Neuronal stem cell (in vitro differentiated cells): ENCODE measurements at regions not wholly inside any gene's neighbourhood (a gene's known extent, or its start where the extent isn't known, plus 50 kb on each side); places are given as distances from the start of the nearest gene placed in this dataset.

Experiments
- DNase-seq: peaks from one replicate; pipeline ENCODE4 v3.0.0-alpha.2; 2013; ENCODE audit warnings: low spot score
- H2AFZ ChIP-seq: one replicate; pipeline ENCODE4 v1.6.1; 2013; ENCODE audit warnings: mild to moderate bottlenecking, low read length, inconsistent platforms
- H2AK5ac ChIP-seq: 2 replicates; pipeline ENCODE4 v1.6.1; 2013; ENCODE audit warnings: low read depth, mild to moderate bottlenecking, inconsistent platforms, low read length, moderate library complexity, mixed read lengths
- H2BK120ac ChIP-seq: 2 replicates; pipeline ENCODE4 v1.6.1; 2013; ENCODE audit warnings: low read depth, mild to moderate bottlenecking, inconsistent platforms, low read length, moderate library complexity, mixed read lengths
- H2BK12ac ChIP-seq: one replicate; pipeline ENCODE4 v1.6.1; 2013; ENCODE audit warnings: low read length, inconsistent platforms
- H2BK15ac ChIP-seq: 2 replicates; pipeline ENCODE4 v1.6.1; 2013; ENCODE audit warnings: mild to moderate bottlenecking, low read length, inconsistent platforms, mixed read lengths
- H2BK5ac ChIP-seq: one replicate; pipeline ENCODE4 v1.6.1; 2013; ENCODE audit warnings: inconsistent platforms, mild to moderate bottlenecking, low read length, moderate library complexity
- H3K14ac ChIP-seq: one replicate; pipeline ENCODE4 v1.6.1; 2013; ENCODE audit warnings: low read length, inconsistent platforms
- H3K18ac ChIP-seq: 2 replicates; pipeline ENCODE4 v1.6.1; 2013; ENCODE audit warnings: low read length, inconsistent platforms
- H3K23ac ChIP-seq: 2 replicates; pipeline ENCODE4 v1.6.1; 2013; ENCODE audit warnings: low read depth, mild to moderate bottlenecking, mixed read lengths, low read length, inconsistent platforms; ENCODE audit not compliant: poor library complexity
- H3K27ac ChIP-seq: replicated peaks from 3 replicates; pipeline ENCODE4 v1.5.1; 2013; ENCODE audit warnings: low read length, inconsistent platforms
- H3K27me3 ChIP-seq, 3 experiments: 2 replicates each; pipeline ENCODE4 v1.6.1; 2013; ENCODE audit warnings: low read length in 3 of 3, mild to moderate bottlenecking in 2 of 3, inconsistent platforms in 1 of 3, low read depth in 1 of 3, mixed read lengths in 1 of 3, moderate library complexity in 1 of 3; ENCODE audit not compliant: control insufficient read depth in 3 of 3, insufficient read depth in 3 of 3
- H3K36me3 ChIP-seq, 2 donors: replicated peaks in 1 of 2; 2 replicates each; pipeline ENCODE4 v1.6.1; 2013; ENCODE audit warnings: low read length in 2 of 2; ENCODE audit not compliant: control insufficient read depth in 2 of 2, insufficient read depth in 2 of 2
- H3K4ac ChIP-seq: 2 replicates; pipeline ENCODE4 v1.6.1; 2013; ENCODE audit warnings: inconsistent platforms, mild to moderate bottlenecking, low read length, moderate library complexity
- H3K4me1 ChIP-seq, 2 donors: 1 replicate in 1 of 2; 2 replicates in 1 of 2; pipeline ENCODE4 v1.6.1; 2013; ENCODE audit warnings: low read length in 2 of 2, low read depth in 1 of 2; ENCODE audit not compliant: control insufficient read depth in 2 of 2, insufficient read depth in 1 of 2
- H3K4me2 ChIP-seq: one replicate; pipeline ENCODE4 v1.6.1; 2013; ENCODE audit warnings: mild to moderate bottlenecking, low read length, inconsistent platforms; ENCODE audit not compliant: insufficient read depth, poor library complexity, severe bottlenecking
- H3K4me3 ChIP-seq, 2 donors: 2 replicates each; pipeline ENCODE4 v1.5.1; 2013; ENCODE audit warnings: low read length in 2 of 2, mild to moderate bottlenecking in 2 of 2, inconsistent platforms in 1 of 2, moderate library complexity in 1 of 2
- H3K79me1 ChIP-seq: one replicate; pipeline ENCODE4 v1.6.1; 2013; ENCODE audit warnings: low read depth, mild to moderate bottlenecking, inconsistent platforms, low read length, moderate library complexity
- H3K9ac ChIP-seq: one replicate; pipeline ENCODE4 v1.6.1; 2013; ENCODE audit warnings: mild to moderate bottlenecking, low read depth, low read length, inconsistent platforms; ENCODE audit not compliant: poor library complexity
- H3K9me3 ChIP-seq, 2 donors: replicated peaks in 1 of 2; 2 replicates each; pipeline versions ENCODE3 to v1.6.1; 2013; ENCODE audit warnings: low read length in 2 of 2, mild to moderate bottlenecking in 2 of 2, inconsistent platforms in 1 of 2, low read depth in 1 of 2, mixed read lengths in 1 of 2, moderate library complexity in 1 of 2; ENCODE audit not compliant: control insufficient read depth in 2 of 2, insufficient read depth in 1 of 2
- H4K8ac ChIP-seq: one replicate; pipeline ENCODE4 v1.6.1; 2013; ENCODE audit warnings: low read depth, mild to moderate bottlenecking, inconsistent platforms, low read length, moderate library complexity
- H4K91ac ChIP-seq: one replicate; pipeline ENCODE4 v1.6.1; 2013; ENCODE audit warnings: low read length, low read depth, mild to moderate bottlenecking, inconsistent platforms; ENCODE audit not compliant: poor library complexity
- WGBS, 2 donors: extraction: QIAGEN DNeasy Blood & Tissue Kit; methylation state at CpG; one replicate each; pipeline ENCODE4 v1.1.7; 2013; ENCODE audit warnings: missing lambda C conversion rate in 2 of 2, mixed read lengths in 1 of 2; ENCODE audit not compliant: insufficient read length in 2 of 2, insufficient replicate concordance in 1 of 2; ENCODE audit errors: extremely low coverage in 2 of 2; 5-methylcytosine and 5-hydroxymethylcytosine counted together

DNA sequence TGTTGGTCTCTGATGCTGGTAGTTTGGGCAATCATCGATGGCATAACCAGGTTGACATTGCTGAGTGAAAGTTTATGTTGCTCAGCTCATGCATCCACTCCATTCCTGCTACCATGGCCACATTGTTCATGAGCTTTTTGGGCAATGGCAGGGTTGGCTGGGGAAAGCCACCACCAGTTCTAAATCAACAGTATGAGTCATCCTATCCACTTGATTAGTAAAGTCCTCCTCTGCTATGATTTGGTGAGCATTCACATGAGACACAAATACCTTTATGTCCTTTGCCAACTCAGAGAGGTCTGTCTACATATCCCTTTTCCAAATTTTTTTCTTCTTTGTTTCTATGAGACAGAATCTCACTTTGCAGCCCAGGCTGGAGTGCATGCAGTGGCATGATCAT, 129.7 kb upstream of the FBN2 start:
- DNase-seq: no peak
- Histone ChIP-seq H3K36me3 (no peaks in the 10 kb centered on the region), H2BK15ac (no peak overlapping the region), H2AK5ac (no peak overlapping the region), H3K14ac (no peak overlapping the region), H2BK12ac (no peak overlapping the region), H3K79me1 (no peaks in the 10 kb centered on the region), H3K9me3 (no peaks in the 10 kb centered on the region), H3K27ac (no peak overlapping the region), H4K8ac (no peak overlapping the region), H3K27me3 (no peaks in the 10 kb centered on the region), H2AFZ (no peak overlapping the region), H3K4me2 (no peak overlapping the region), H3K4me1 (no peaks in the 10 kb centered on the region), H3K4me3 (no peak overlapping the region), H2BK120ac (no peak overlapping the region), H4K91ac (no peak overlapping the region), H3K9ac (no peak overlapping the region), H2BK5ac (no peak overlapping the region), H3K18ac (no peak overlapping the region), H3K23ac (no peak overlapping the region), H3K4ac (no peak overlapping the region)
- no CpG with 5 or more reads among the region's 1 CpG for WGBS, 2 donors

DNA sequence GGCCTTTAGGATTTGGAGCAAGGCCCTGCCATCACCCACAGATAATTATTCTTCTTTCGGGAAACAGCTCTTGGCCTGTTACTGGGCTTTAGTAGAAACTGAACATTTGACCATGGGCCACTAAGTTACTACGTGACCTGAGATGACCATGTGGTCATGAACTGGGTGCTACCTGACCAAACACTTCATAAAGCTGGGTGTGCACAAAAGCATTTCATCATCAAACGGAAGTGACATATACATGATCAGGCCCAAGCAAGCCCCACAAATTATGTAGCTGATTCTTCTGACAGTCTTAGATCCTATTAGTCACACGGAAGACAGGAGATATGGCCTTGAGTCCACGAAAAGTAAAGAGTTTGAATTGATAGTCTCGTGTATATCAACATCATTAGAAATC, 130.9 kb upstream of the FBN2 start:
- no CpG with 5 or more reads among the region's 6 CpGs for WGBS, 2 donors

DNA sequence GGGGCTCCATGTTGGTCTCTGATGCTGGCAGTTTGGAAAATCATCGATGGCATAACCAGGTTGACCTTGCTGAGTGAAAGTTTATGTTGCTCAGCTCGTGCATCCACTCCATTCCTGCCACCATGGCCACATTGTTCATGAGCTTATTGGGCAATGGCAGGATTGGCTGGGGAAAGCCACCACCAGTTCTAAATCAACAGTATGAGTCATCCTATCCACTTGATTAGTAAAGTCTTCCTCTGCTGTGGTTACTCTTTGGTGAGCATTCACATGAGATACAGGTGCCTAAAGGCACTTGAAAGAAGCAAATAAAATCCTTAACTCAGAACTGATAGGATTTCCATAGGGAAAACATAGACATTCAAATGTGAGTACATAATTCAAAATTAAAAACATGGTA, 131.8 kb upstream of the FBN2 start:
- Histone ChIP-seq H3K9ac (no peak overlapping the region), H2BK5ac (no peak overlapping the region), H3K27me3 (no peaks in the 10 kb centered on the region), H2AFZ (no peak overlapping the region), H2BK15ac (no peak overlapping the region), H3K9me3 (no peaks in the 10 kb centered on the region), H4K8ac (no peak overlapping the region), H3K4me1 (peaks cover 0 to 4% of the 10 kb centered on the region in 2 donors), H3K36me3 (no peaks in the 10 kb centered on the region), H2BK120ac (no peak overlapping the region), H3K4ac (no peak overlapping the region), H2BK12ac (no peak overlapping the region), H3K14ac (no peak overlapping the region), H2AK5ac (no peak overlapping the region), H3K4me3 (no peak overlapping the region), H3K23ac (no peak overlapping the region), H3K4me2 (no peak overlapping the region), H3K79me1 (no peaks in the 10 kb centered on the region), H4K91ac (no peak overlapping the region), H3K18ac (no peak overlapping the region), H3K27ac (no peak overlapping the region)
- DNase-seq: no peak
- no CpG with 5 or more reads among the region's 2 CpGs for WGBS, 2 donors

More for the DNA sequence above, 130.9 kb upstream of the FBN2 start:
- Histone ChIP-seq H3K4ac (no peak overlapping the region), H4K91ac (no peak overlapping the region), H3K4me1 (peaks cover 0 to 2% of the 10 kb centered on the region in 2 donors), H4K8ac (no peak overlapping the region), H3K18ac (no peak overlapping the region), H2BK5ac (no peak overlapping the region), H3K9me3 (no peaks in the 10 kb centered on the region), H2BK120ac (no peak overlapping the region), H3K27ac (no peak overlapping the region), H2AK5ac (no peak overlapping the region), H3K14ac (no peak overlapping the region), H3K4me3 (no peak overlapping the region), H2BK15ac (no peak overlapping the region), H3K4me2 (no peak overlapping the region), H3K23ac (no peak overlapping the region), H2BK12ac (no peak overlapping the region), H3K79me1 (no peaks in the 10 kb centered on the region), H3K36me3 (no peaks in the 10 kb centered on the region), H3K27me3 (no peaks in the 10 kb centered on the region), H2AFZ (no peak overlapping the region), H3K9ac (no peak overlapping the region)
- no peak for DNase-seq

DNA sequence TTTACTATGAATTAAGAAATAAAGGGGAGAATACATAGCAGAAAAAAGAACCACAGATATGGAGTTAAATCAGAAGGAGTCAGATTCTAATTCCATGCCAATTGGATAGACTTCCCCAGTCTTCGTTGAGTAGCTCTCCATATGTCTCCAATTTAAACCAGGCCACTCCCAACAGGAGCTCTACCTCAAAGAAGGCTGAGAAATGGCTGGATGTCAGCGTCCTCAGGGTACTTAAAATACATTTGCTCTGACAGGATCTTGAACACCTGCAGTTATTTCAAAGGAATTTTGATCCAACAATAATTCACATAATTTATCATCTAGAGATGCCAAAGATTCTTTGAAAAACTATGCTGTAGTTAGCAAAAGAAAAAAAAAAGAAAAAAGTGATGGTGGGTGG, 133.9 kb upstream of the FBN2 start:
- Histone ChIP-seq H3K4ac (no peak overlapping the region), H3K9ac (no peak overlapping the region), H3K27me3 (no peaks in the 10 kb centered on the region), H3K4me2 (no peak overlapping the region), H2AFZ (no peak overlapping the region), H3K23ac (no peak overlapping the region), H3K4me3 (no peak overlapping the region), H3K36me3 (no peaks in the 10 kb centered on the region), H2AK5ac (no peak overlapping the region), H3K4me1 (peaks cover 0 to 4% of the 10 kb centered on the region in 2 donors), H4K8ac (no peak overlapping the region), H3K14ac (no peak overlapping the region), H3K79me1 (no peaks in the 10 kb centered on the region), H2BK120ac (no peak overlapping the region), H3K27ac (no peak overlapping the region), H3K9me3 (peaks cover 0 to 5% of the 10 kb centered on the region in 2 donors), H2BK5ac (no peak overlapping the region), H2BK12ac (no peak overlapping the region), H4K91ac (no peak overlapping the region), H3K18ac (no peak overlapping the region), H2BK15ac (no peak overlapping the region)
- no peak for DNase-seq
- WGBS, 2 donors: no CpG with 5 or more reads among the region's 2 CpGs
